DMS53 treated with DMSO at 0.1 percent for 48 hours (cell line): ENCODE measurements at regions not wholly inside any gene's neighbourhood (a gene's known extent, or its start where the extent isn't known, plus 50 kb on each side); places are given as distances from the start of the nearest gene placed in this dataset.
"Not testable (repeated sequence)": the region's sequence is repeated elsewhere in the genome, so short reads cannot be mapped to it uniquely, and the experiment has no call there.

Experiments used
- DNase-seq: peaks from one replicate; lab custom pipeline; 2025; ENCODE audit not compliant: unreplicated experiment; lab: John Stamatoyannopoulos, UW

DNA sequence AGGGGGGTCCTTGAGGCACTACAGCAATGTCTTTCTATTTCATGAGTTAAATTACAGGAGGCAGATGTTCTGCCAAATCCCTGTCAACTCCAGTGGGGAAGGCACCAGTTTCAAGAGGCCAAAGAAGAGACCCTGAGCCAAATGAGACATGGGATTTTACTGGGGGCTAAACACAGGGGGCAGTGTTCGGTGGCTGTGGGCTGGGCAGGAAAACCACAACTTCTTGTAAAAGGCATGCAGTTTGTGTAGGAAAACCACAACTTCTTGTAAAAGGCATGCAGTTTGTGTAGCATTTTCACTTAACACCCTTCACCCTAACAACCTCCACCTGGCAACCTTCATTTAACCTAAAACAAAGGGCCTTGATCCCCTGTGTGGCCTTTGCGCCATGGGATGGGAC is 61.0 kb downstream of the POLR2M start:
- no peak for DNase-seq

DNA sequence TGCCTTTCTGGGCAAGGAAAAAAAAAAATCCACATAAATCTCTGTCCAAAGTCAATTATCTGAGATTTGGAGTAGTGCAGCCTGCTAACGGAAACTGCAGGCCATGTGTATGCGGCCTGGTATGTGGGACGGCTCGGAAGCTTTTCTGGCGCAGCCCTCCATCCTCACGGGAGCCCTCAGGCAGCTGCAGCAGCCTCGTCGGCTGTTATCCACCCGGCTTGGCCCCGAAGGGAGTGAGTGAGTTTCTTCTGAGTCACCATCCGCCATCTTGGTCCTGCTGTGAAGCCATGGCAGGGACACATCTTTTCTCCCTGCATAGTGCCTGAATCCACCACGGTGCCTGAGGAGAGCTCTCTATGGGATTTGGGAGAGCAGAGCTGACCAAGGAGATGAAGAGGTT is 62.8 kb downstream of the POLR2M start:
- DNase-seq = no peak

DNA sequence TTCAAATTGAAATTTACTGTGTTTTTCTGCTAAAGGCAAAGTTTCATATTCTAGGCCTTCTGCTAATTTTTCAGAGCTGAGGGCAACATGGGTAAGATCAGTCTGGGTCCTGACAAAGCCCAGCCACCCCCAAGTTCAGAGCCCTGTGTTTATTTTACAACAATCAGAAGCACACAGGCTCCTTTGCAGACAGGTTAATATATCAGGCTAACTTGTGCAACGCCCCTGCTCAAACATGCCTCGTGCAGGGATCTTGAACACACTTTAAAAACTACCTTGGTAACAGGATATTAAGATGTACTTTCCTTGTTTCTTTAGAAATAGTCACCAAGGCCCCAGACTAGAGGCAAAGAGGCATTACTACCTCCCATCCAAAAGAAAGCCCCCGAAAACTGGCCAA is 64.0 kb downstream of the POLR2M start:
- DNase-seq = no peak

DNA sequence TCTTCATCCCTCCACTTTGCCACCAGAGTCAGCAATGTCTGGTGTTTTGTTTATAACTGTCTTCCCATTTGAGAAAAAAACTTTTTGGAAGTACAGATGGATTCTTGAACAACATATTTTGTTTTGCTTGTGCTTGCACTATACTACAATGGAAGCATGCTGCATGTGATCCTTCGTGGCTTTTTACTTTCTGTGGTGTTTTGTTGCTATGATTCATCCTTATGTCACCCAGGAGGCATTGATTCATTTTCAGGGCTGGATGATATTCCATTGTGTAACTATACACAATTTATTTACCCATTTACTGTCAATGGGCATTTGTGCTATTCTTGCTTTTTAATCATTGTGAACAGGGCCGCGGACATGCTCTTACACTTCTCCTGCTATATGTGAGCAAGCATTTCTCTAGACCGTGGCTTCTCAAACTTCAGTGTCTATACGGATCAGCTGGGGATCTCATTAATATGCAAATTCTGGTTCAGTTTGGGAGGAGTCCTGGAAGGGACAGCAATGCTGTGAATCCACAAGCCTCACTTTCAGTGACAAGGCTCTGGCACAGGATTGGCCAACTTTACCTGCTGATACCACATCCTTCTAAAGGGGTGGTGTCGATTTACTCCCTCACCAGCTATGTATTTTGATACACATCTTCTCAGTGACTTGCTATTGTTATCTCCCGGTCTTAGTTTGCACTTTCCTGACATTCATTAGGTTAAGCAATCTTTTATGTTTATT is 65.9 kb downstream of the POLR2M start:
- DNase-seq = no peak

DNA sequence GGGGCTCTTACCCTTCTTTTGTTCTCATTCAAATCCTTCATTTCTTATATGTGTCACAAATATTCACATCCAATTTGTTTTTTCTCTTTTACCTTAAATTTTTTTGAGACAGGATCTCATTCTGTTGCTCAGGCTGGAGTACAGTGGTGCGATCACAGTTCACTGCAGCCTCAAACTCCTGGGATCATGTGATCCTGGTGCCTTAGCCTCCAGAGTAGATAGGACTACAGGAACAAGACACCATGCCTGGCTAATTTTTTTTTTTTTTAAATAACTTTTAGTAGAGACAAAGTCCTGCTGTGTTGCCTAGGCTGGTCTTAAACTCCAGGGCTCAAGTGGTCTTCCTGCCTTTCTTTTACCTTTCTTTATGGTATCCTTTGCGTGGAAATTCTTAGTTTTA is 66.5 kb downstream of the POLR2M start:
- DNase-seq = no peak

DNA sequence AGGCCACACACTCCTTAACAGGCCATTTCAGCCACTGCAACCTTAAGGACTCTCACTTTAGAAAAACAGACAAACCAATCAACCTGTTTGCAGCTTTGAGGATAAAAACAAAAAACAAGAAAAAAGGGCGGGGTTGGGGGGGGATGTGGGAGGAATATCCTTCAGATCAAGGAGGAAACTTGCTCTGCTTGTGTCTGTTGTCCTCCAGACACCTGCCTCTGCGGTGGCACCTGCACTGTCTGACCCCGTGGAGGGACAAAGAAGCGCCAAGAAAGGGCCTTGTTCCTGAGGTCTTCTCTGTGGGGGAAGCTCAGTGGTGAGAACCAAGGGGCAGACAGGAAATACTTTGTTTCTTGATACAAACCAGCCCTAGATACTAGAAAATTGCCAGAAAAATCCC is 70.5 kb downstream of the POLR2M start:
- no peak for DNase-seq

DNA sequence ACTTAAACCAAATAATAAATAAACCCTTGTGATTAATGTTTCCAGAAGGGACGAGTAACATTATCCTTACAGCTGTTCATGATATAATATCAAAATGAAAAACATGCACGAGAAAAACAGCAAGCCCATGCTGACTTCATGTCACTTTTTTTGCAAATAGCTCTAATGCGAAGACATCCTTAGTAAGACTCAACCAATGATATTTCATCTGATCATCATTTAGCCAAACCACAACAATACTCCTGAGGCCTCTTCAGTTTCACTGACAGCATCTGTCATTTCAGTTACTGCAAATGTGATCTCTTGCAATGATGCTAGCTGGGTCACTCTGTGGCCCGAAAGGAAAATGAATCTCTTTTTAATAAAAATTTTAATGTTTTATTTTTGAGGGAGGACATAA is 74.0 kb downstream of the POLR2M start:
- DNase-seq = no peak

DNA sequence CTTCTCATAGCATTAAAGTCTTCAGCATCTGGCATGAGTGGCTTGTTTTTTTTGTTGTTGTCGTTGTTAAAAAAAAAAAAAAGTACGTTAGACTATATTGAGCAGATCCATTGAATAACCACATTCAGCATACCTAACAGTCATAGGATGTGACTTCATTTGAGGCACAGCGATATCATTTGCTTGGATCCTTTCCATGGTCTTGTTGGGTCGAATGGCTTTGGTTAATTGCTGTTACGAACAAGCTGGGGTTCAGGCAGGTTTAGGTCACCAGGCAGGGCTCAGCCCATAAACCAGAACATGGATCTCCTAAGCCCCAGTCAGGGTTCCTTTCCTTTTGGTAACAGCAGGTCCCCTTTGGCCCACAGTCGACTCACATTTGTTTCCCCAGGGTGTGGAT is 76.2 kb downstream of the POLR2M start:
- DNase-seq = no peak

DNA sequence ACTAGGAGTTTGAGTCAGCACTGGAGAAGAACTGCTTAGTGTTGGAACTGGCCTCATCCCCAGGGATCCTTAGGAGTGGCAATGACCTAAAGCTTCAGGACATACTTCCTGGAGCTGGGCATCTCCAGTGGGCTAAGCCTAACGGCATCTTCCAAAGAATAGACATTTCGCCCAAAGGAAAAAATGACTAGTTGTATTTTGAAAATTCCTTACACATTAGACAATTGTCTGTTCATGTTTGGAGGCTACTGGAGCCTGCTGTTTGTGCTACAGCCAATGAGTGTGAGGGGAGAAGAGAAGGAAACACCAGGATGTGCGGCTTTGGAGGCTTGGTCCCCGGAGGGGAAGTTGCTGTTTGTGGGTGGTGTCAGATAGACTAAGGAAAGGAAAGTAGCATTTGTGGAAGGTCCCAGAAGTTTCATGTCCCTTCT is 77.6 kb downstream of the POLR2M start:
- DNase-seq = no peak

DNA sequence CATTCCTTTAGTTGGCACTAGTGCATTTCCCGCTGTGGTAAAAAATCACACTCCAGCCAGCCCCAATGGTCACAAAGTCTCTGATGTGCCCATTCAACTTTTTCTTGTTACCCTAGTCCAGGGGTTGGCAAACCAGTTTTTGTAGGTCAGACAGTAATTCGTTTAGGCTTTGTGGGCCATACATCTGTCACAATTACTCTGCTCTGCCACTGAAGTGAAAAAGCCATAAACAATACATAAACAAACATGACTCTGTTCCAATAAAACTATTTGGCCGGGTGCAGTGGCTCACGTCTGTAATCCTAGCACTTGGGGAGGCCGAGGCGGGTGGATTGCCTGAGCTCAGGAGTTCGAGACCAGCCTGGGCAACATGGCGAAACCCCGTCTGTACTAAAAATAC is 78.5 kb downstream of the POLR2M start:
- no peak for DNase-seq

DNA sequence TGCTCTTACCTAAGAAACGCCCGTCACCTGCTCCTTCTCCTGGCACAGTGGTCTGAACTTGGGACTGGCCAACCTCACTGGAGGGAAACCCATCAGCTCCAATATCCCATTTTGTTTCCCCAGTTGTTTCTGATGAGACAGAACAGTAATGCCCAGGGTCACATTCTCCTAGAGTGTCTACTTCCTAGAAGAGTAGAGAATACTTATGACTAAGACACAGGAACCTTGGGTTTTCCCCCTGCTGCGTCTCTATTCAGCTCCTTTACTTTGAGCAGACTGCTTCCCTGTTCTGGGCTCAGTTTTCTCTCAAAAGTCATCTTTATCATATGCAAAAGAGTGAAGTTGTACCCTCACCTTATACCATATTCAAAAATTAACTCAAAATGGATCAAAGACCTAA is 79.4 kb downstream of the POLR2M start:
- no peak for DNase-seq

DNA sequence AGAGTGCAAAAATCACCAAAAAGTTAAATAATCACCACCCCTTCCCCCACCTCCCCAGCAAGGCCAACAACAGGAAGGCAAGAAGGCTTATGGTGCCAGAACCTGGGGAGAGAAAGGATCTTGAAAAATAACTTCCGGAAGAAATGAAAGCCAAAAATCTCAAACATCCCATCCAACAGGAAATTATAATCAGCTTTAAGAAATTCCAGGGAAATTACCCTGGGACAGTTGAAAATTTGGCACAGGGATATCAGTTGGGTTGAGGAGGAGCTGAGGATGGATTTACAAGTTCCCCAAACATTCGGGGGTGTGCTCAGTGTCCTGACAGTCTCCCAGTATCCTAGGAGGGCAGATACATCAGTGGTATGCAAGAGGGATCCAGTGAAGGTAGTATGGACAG is 82.7 kb downstream of the POLR2M start:
- no peak for DNase-seq

DNA sequence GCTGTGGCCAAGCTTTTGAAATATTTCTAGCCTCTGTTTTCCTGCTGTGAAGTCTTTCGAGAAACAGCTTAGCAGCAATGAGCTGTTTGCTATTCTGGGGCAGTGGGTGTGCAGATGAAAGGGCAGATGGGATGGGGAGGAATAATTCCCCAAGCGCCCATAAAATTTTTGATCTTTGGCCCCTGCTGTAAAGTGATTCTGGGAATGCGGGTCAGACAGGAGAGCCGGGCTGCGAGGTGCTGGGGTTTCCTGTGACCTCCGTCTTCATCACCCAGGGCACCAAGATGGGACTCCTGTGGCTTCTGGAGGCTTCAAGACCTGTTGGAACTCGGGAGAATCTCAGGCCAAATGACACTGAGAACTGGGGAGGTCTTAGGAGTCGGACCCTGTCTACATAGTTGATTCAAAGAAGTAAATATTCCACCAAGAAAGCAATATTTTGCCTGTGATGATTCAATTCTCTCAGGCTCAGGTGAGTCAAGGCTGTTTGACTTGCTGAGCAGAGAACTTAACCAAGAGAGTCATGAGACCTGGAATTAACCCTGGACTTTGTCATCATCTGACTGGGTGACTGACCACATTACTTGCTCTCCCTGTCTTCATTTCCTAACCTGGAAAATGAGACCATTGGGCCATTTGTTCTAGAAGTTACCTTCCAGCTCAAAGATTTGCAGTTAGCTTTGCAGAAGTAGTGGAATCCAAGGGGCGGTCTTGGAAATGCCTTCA is 86.4 kb downstream of the POLR2M start:
- DNase-seq = no peak

DNA sequence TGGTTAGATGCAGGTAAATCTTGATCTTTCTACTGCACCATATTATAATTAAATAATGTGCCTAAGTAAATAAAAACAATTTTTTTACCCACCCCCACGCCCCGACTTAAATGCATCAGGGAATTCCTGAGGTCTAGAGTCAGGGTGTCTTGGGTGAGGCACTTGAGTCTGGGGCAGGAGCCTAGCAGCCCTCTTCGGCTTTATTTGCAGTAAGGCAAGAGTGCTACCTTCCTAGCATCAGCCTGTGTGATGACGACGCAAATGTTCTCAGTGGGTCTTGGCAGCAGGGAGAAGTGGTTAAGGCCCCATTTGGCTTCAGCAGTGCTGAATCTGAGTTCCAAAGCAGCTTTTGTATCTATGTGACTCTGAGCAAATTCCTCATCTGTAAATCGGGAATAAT is 88.7 kb downstream of the POLR2M start:
- no peak for DNase-seq

DNA sequence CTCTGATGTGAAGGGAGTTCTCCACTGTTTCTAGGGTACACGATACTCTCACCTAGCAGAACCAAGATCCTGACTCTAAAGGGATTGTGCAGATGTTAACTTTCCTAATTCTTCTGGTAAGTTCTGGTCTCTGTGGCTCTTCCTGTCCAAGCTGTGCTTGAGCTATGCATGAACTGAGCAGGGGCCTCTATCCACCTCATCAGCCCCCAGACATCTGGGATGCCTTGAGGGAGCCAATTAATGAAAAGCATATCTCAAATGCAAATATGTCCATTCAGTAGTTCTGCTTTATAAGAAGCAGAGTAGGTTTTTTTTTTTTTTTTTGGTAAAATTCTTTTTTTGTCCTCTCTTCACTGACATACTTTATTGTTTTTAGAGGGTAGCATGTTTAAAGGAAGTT is 89.6 kb downstream of the POLR2M start:
- DNase-seq = no peak

DNA sequence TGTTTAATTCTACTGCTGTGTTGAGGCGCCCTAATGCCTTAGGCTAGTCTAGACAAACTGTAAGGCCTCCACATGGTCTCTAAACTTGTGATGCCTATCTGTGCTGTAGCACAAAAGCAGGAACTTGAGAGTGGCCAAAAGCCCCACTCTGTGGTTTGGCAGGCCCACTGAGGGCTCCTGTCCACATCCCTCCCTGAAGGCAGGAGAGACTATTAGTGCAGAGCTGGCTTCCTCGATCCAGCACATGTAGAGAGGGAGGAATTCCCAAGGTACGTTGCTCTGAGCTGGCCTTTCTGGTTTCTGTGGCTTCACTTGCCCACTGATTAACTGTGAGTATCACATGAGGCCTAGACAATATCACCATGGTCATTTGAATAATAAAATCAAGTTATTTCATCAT is 90.6 kb downstream of the POLR2M start:
- DNase-seq = no peak

DNA sequence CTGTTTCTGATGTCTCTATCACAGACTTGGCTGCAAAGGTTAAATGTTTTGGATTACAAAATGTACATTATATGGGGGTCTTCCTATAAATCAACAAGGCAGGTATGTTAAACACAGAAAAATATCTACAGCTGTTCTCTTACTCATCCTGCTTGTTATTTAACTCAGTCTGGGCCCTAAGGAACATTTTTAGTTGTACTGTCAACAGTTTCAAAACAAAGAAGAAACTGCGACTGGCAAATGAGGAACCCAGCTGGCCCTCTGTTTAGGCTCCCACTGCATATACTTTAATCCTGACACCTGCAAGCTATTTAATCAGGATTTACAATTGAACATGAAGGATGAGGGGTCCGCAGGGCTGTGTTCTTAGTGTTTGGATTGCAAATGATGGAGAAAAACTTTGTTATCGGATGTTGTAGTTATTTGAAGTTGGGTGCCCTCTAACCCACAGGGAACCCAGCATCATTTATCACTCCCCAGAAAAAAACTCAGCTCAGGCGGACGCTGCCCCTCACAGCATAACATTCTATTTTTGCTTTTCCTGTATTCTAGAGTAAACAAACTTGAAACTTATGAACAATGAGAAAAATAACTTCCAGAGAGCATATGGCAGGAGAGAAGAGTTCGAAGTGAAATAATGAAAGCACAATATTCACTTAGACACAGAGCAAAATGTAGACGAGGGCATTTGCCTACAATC is 91.2 kb downstream of the POLR2M start:
- DNase-seq = no peak

DNA sequence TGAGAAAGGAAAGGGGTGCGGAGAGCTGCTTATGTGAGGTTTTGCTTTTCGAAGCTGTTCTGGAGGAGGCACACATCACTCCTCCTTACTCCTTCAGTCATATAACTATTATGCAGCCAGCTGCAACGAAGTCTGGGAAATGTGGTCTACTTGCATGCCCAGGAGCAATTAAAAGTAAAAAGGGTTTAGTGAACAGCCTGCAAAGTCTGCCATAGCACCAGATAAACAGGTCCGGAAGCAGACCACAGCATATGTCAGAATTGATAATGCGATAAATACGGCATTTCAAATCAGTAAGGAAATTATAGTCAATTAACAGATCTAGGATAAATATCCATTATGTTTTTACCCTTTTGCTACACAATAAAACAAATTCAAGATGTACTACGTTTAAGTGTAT is 99.5 kb downstream of the POLR2M start:
- DNase-seq = no peak

DNA sequence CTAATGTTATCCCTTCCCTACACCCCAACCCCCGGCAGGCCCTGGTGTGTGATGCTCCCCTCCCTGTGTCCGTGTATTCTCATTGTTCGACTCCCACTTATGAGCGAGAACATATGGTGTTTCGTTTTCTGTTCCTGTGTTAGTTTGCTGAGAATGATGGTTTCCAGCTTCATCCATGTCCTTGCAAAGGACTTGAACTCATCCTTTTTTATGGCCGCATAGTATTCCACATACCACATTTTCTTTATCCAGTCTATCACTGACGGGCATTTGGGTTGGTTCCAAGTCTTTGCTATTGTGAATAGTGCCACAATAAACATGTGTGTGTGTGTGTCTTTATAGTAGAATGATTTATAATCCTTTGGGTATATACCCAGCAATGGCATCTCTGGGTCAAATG is 102.8 kb downstream of the POLR2M start:
- not testable (repeated sequence) for DNase-seq

DNA sequence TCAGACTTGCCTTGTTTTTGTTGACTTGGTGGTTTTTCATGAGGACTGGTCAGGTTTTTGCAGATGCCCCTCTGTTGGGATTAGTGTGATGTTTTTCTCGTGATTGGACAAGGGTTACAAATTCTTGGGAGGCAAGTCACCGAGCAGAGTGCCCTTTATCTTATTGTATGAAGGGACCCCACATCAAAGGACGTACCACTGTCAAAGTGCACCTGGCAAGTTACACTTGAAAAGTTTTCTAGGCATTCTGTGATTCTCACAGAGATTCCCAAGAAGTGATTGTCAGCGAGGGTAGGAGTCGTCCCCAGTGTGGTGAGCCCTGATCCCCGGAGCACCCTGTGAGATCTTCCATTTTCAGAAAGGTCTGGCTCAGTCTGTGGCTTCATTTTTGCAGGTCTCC is 110.1 kb downstream of the POLR2M start:
- DNase-seq = no peak

DNA sequence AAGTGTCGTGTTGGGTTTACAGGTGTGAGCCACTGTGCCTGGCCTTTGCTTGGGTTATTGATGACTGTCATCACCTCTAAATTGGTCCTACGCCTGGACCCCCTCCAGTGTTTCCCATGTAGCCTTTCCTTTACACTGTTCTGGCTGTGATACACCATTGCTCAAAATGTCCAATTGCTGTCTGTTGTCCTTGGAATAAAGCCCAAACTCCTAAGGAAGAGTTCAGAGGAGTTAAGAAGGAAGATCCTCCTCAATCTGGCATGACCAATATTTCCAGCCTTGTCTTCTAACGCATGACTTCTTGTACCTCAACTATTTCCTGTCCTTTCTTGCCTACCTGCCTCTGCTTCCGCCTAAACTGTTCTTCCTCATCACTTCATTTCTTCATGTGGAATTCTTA is 113.1 kb downstream of the POLR2M start:
- DNase-seq = no peak

DNA sequence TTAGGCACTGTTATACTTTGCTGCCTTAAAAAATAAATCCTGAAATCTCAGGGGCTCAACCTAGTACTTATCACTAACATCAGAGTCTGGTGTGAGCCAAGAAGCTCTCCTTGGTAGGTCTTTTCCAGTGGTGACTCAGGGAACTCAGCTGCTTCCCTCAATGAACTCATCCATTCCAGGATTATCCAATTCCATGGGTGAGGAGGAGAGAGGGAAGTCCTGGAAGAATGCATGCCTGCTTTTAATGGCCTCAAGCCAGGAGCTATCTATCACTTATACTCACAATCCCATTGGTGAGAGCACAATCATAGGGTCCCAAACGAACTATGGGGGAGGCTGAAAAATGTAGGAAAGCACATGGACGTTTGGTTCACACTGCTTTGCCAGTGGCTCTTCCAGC is 113.6 kb downstream of the POLR2M start:
- no peak for DNase-seq
